ENCODE measurements at regions not wholly inside any gene's neighbourhood (a gene's known extent, or its start where the extent isn't known, plus 50 kb on each side); places are given as distances from the start of the nearest gene placed in this dataset.

DNA sequence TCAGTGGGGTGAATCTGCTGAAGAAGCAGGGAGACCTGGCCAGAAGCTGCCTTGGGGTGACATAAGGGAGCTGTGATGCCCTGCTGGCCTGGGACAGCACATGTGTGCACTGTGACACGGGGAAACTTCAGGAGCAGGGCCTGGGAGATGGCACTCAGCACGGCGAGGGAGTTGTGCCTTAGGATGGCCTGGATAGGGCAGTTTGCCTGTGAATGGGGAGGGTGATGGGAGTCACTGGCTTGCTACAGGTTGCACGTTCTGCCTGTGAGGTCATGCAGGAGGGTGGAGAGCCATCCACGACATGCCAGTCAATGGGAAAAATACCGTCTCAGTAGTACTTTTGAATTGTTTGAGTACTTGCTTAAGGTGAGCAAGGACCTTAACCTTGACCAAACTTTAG lies 76.8 kb upstream of the UBE3A start:
- intact Hi-C loops (cut with DNase I, micrococcal nuclease), result loop anchor here in 1 of 2 donors (10.0 kb wide), 1 partner anchor 419 kb away; no protein-coding TSS in a partner anchor
- Histone ChIP-seq H3K4me3 (no peak overlapping the region), H3K9me3 (peaks cover 9% of the 10 kb centered on the region), H3K4me1 (ENCODE audit: low read depth) (no peaks in the 10 kb centered on the region), H3K36me3 (ENCODE audit: low read depth) (no peaks in the 10 kb centered on the region)
- no peak for DNase-seq
- ATAC-seq, result no peak
- TF ChIP-seq CTCF (IDR thresholded peaks at IDR 0.05), result no peak

- TF ChIP-seq CTCF (IDR thresholded peaks at IDR 0.05), result no peak
- intact Hi-C loops (cut with DNase I, micrococcal nuclease), result loop anchor here in 1 of 2 donors (10.0 kb wide), 1 partner anchor 420 kb away; no protein-coding TSS in a partner anchor
- H3K4me3 ChIP-seq, result no peak overlapping the region
- H3K4me1 ChIP-seq (ENCODE audit: low read depth), result no peaks in the 10 kb centered on the region
- ATAC-seq, result no peak
- H3K36me3 ChIP-seq (ENCODE audit: low read depth), result no peaks in the 10 kb centered on the region
- H3K9me3 ChIP-seq, result peaks cover 9% of the 10 kb centered on the region
- no peak for DNase-seq
These were observed 75.7 kb upstream of the UBE3A start for GRCh38 chr15:25514522-25514921.

GRCh38 chr15:25512957-25513356 lies 74.1 kb upstream of the UBE3A start:
- intact Hi-C loops (cut with DNase I, micrococcal nuclease), result loop anchor here in 1 of 2 donors (10.0 kb wide), 1 partner anchor 422 kb away; no protein-coding TSS in a partner anchor

GRCh38 chr15:25510146-25510545 lies 71.3 kb upstream of the UBE3A start:
- Histone ChIP-seq H3K36me3 (ENCODE audit: low read depth) (no peaks in the 10 kb centered on the region), H3K9me3 (peaks cover 3% of the 10 kb centered on the region), H3K4me1 (ENCODE audit: low read depth) (no peaks in the 10 kb centered on the region), H3K4me3 (no peak overlapping the region)
- DNase-seq (no peak), ATAC-seq (no peak)
- no peak for TF ChIP-seq CTCF (IDR thresholded peaks at IDR 0.05)
- intact Hi-C loops (cut with DNase I, micrococcal nuclease), result loop anchor here in 1 of 2 donors (10.0 kb wide), 1 partner anchor 425 kb away; no protein-coding TSS in a partner anchor

More at GRCh38 chr15:25512957-25513356, 74.1 kb upstream of the UBE3A start:
- no peak overlapping the region for H3K4me3 ChIP-seq
- no peaks in the 10 kb centered on the region for H3K4me1 ChIP-seq (ENCODE audit: low read depth)
- no peak for DNase-seq
- ATAC-seq, result no peak
- TF ChIP-seq CTCF (IDR thresholded peaks at IDR 0.05), result no peak
- peaks cover 5% of the 10 kb centered on the region for H3K9me3 ChIP-seq
- no peaks in the 10 kb centered on the region for H3K36me3 ChIP-seq (ENCODE audit: low read depth)

- no peak for ATAC-seq
- no peak for DNase-seq
- no peak for TF ChIP-seq CTCF (IDR thresholded peaks at IDR 0.05)
- Histone ChIP-seq H3K4me1 (ENCODE audit: low read depth) (no peaks in the 10 kb centered on the region), H3K36me3 (ENCODE audit: low read depth) (no peaks in the 10 kb centered on the region), H3K4me3 (no peak overlapping the region), H3K9me3 (peaks cover 3% of the 10 kb centered on the region)
- intact Hi-C loops (cut with DNase I, micrococcal nuclease), result loop anchor here in 1 of 2 donors (10.0 kb wide), 1 partner anchor 425 kb away; no protein-coding TSS in a partner anchor
These were observed 70.9 kb upstream of the UBE3A start for GRCh38 chr15:25509703-25510102.

Measured in mucosa of descending colon (tissue), 3 donors.